OCI-LY3 (cell line): ENCODE measurements at regions not wholly inside any gene's neighbourhood (a gene's known extent, or its start where the extent isn't known, plus 50 kb on each side); places are given as distances from the start of the nearest gene placed in this dataset.

ENCODE experiments used
- EZH2phosphoT487 ChIP-seq: fragments of 200-600 bp; shearing (Covaris generic); IDR thresholded peaks from 2 replicates; pipeline ENCODE4 v1.6.1; 2018; ENCODE audit warnings: antibody characterized with exemption, mixed run types, low read depth
- TF ChIP-seq, protein P1 (sequence below): fragments of 200-600, 300-600 bp; sonication (generic); IDR thresholded peaks from 2 replicates; pipeline ENCODE4 v1.5.1; 2014; ENCODE audit warnings: antibody characterized with exemption, low read length, low read depth

DNA sequence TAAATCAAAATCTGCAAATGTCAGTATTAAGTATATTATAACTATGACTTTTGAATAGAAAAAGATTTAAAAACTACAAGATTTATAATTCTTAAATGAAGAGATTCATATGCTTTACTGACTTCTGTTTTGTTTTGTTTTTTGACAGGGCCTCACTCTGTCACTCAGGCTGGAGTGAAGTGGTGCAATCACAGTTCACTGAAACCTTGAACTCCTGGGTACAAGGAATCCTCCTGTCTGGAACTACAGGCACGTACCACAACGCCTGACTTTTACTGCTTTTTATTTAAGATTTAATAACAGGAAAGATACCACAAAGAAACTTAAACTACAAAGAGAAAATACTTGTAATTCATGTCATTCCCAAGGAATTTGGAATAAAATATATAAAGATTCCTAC is 940.2 kb upstream of the CITED2 start:
- TF ChIP-seq, protein P1, sequence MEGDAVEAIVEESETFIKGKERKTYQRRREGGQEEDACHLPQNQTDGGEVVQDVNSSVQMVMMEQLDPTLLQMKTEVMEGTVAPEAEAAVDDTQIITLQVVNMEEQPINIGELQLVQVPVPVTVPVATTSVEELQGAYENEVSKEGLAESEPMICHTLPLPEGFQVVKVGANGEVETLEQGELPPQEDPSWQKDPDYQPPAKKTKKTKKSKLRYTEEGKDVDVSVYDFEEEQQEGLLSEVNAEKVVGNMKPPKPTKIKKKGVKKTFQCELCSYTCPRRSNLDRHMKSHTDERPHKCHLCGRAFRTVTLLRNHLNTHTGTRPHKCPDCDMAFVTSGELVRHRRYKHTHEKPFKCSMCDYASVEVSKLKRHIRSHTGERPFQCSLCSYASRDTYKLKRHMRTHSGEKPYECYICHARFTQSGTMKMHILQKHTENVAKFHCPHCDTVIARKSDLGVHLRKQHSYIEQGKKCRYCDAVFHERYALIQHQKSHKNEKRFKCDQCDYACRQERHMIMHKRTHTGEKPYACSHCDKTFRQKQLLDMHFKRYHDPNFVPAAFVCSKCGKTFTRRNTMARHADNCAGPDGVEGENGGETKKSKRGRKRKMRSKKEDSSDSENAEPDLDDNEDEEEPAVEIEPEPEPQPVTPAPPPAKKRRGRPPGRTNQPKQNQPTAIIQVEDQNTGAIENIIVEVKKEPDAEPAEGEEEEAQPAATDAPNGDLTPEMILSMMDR = no peak
- TF ChIP-seq EZH2phosphoT487 = no peak
